ENCODE measurements at regions not wholly inside any gene's neighbourhood (a gene's known extent, or its start where the extent isn't known, plus 50 kb on each side); places are given as distances from the start of the nearest gene placed in this dataset.
"Not testable (repeated sequence)": the region's sequence is repeated elsewhere in the genome, so short reads cannot be mapped to it uniquely, and the experiment has no call there.

DNA sequence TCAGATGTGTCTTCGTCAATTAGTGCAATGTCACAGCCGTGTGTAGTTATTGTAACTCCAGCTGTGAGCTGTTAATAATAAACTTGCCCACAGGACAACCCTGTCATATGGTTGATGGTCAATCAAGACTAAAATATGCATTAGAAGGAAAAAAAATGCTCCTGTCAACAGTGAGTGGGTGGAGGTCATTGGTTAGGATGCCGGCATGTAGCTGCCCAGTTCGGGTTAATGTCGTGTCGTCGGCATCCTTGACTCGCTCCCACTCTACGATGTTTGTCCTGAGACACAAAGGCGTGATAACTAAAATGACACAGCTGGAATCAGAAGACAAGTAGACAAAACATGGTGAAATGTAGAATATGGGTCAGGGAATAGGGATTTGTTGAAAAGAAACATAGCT is 442.8 kb upstream of the NPVF start:
- no peak for DNase-seq (ENCODE audit: extremely low spot score, insufficient read length, low read depth)
- no peak for FAIRE-seq

DNA sequence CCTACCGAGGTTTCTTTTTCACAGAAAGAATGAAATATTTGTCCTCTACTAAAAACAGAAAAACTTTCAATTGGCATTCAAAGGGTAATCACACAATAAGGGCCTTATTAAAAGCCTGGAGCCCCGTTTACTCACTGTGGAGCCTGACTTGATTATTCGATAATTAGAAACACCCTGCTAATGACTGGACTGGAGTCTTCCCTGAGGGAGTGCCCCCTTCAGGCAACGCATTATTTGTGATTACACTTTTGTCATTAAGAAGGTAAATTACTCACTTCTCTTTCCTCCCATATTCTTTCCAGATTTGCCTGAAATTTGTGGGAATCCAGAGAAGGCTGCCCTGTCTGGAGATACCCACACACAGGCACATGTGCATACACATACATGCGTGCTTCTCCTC is 444.2 kb upstream of the NPVF start:
- FAIRE-seq, result no peak
- DNase-seq (ENCODE audit: extremely low spot score, insufficient read length, low read depth), result no peak

DNA sequence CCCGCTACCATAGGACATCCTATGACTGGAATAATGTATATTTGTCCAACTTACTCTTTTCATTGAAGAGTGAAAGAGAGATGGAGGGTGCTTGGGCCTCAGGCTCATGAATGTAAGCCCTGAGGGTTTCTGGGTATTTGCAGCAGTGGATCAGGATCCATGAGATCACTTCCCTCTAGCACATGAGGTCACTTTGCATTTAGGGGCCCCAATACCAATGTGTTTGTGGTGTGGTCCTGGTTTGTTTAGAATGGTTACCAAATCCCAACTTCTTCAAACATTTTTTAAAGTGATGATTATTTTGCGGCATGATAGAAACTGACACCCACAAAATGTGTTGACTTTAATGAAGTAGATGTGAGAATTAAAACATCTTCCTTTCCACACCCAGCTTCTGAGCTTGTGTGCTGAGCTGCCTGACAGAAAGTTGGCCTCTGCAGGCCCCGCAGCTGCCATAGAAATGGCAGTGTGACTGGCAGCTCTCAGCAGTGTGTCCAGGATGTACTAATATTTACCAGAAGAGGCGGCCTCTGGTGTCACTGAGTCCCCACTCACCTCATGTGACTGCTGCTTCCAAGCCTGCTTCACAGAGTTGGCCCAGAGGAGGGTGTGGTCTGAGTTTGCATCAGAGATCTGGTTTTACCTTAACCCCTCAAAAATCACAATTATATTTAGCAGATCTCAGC is 447.6 kb upstream of the NPVF start:
- FAIRE-seq, result no peak
- DNase-seq (ENCODE audit: extremely low spot score, insufficient read length, low read depth), result no peak

DNA sequence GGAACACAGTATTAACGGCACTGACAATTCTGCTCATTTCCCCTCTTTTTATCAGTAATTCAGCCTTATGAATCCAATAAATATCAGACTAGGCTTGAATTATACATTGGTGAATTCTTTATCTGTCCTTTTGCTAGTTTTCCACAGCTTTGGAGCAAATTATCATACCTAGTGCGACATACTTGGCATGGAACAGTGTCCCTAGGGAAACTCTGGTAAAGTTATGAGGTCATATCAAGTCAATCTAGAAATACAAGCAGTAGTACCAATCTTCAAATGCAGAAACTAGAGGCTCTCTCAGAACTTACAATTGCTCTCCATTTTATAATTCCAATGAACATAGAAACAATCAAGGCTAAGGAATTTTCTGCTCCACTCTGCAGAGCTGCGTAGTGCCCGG is 449.3 kb upstream of the NPVF start:
- FAIRE-seq, result no peak
- DNase-seq (ENCODE audit: extremely low spot score, insufficient read length, low read depth), result no peak

DNA sequence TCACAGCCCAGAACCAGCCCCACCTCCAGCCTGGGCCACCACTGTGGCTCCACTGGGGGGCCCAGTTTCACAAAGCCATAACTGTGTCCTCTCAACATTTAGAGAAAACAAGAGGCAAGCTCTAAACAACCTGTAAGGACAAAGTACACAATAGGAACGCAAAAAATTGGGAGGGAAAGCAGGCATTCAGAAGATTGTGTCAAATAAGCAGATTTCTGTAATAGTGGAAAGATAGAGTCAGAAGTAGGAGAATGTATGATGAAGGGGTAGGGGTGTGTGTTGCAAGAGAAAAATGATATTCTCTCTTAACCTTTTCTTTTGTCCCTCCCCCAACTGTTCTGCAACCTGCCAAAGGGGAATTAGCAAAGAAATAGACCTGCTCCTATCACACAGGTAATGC is 449.9 kb upstream of the NPVF start:
- FAIRE-seq, result no peak

DNA sequence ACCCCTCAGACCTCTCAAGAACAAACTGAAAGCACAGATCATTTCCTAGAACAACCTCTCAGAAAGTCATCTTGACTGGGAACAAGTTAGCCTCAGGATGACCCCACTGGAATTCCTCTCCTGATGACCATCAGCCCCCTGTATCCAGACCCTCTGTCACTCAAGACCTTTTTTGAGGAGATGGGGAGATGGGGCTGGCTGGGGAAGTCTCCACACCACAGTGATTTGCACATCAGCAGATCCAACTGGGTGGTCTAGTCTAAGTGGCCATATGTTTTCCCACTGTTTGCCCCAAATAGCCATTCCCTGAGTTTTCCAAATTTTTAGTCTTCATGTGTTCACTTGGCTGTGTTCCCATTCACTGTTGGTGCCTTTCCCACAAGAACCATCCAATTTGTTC is 452.4 kb upstream of the NPVF start:
- FAIRE-seq (no peak), DNase-seq (ENCODE audit: extremely low spot score, insufficient read length, low read depth) (no peak)

More for the DNA sequence above, 449.9 kb upstream of the NPVF start:
- no peak for DNase-seq (ENCODE audit: extremely low spot score, insufficient read length, low read depth)

DNA sequence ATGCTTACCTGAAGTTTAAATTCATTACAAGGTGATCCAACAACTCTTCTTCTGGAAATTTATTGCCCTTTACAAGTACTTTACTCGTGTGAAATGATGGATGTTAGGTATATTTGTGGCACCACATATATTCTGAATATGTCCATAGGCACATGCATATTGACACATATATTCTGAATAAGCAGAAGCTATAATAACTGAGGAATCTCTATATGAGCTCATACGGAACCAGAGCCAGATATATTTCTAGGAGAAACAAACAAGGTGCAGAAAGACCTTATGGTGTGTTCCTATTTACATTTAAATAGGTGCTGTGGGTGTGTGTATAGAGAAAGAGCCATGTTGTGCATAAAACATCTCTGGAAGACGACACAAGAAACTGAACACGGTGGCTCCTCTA is 456.1 kb upstream of the NPVF start:
- FAIRE-seq, result no peak
- DNase-seq (ENCODE audit: extremely low spot score, insufficient read length, low read depth), result no peak

DNA sequence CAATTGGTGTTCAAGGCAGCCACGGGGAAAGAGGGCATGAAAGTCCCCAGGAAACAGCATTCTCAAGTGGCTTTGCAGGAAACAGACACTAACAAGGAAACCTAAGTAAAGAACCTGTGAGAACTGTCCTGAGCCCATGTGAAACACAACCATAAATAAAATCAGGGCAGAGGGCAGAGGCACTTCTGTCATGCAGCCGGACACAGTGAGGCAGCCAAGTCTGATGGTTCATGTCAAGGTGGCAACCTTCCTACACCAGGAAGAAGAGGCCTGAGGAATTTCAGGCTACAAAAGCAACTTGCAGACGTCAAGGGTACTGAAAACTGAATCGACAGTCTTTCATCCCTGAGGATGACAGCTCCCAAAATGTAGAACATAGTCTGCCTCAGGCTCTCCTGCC is 458.2 kb upstream of the NPVF start:
- FAIRE-seq (no peak), DNase-seq (ENCODE audit: extremely low spot score, insufficient read length, low read depth) (no peak)

DNA sequence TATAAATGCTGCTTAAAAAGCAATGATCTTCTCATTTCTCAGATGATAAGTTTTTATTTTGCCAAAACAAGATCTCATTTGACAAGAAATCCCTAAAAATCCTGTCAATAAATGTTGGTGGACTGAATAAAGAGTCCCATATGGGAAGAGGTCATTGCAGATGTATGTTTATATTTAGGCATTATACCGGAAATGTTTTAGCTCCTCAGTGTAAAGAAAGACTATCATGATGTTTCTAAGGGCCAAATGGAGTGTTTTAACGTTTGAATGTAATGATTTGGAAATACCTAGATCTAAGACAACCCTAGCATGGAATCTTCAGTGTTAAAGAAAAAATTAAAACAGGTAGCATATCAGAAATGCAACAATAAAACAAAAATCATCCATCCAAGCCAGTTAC is 457.8 kb upstream of the NFE2L3 start:
- DNase-seq (ENCODE audit: extremely low spot score, insufficient read length, low read depth) (no peak), FAIRE-seq (no peak)

DNA sequence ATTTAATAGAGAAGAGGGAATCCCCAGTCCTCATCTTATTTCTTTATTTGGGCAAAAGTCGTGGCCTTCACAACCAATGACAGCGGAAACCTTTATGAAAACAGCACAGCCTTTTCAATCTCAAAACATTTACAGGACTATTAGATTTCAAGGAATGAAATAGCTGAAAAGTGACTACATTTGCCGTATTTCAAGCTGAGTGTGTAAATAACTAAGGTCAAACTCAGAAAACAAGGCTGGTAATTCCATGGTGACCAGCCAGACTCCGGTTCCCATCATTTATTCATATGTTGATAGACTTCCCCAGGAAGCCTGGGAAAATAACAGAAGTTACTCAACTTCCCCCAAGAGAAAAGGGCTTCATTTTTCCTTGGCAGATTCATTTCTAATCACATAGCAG is 457.3 kb upstream of the NFE2L3 start:
- FAIRE-seq, result no peak
- no peak for DNase-seq (ENCODE audit: extremely low spot score, insufficient read length, low read depth)

DNA sequence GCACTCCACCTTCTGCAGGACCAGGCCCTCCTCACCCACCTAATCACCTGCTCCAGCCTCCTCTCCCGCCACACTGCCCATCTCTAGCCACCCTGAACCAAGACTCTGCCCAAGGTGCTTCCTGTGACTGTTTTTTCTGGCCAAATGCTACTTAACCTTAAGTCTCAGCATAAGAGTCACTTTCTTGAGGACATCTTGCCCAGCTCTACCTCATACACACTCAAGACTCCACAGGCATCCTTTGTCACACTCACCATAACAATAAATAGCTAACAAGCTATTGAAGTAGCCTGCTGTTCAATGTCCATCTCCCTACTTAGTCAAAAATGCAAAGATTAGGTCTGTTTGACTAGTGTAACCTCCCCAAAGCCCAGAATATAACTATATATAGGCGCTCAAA is 455.4 kb upstream of the NFE2L3 start:
- DNase-seq (ENCODE audit: extremely low spot score, insufficient read length, low read depth) (no peak), FAIRE-seq (no peak)

DNA sequence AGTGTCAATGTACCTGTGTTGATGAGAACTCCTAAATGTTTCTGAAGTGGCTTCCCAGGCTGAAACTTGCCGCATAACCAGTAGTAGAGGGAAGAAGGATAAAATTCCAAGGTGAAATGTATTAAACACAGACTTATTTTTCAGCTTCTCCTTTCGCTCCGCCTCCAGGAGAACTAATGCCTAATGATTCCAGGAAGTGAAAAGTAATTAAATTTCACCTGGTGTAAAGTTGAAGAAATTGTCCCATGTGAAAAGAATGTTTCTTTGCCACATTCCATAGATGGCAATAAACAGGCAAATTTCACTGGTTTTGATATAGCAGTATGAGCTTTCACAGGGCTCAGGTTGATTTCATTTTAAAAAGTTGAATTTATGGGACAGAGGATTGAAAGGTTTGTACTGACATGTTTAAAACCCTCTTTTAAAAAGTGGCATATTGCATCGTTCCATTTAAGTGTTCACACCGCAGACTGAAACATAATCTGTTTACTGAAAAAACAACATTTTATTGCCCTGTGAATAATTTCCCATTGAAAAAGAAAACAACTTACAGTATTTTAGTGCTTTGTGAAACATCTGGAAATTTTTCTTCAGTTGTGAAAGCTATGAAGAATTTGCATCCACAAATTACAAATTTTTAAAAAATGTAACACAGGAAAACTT is 453.4 kb upstream of the NFE2L3 start:
- FAIRE-seq (no peak), DNase-seq (ENCODE audit: extremely low spot score, insufficient read length, low read depth) (no peak)

DNA sequence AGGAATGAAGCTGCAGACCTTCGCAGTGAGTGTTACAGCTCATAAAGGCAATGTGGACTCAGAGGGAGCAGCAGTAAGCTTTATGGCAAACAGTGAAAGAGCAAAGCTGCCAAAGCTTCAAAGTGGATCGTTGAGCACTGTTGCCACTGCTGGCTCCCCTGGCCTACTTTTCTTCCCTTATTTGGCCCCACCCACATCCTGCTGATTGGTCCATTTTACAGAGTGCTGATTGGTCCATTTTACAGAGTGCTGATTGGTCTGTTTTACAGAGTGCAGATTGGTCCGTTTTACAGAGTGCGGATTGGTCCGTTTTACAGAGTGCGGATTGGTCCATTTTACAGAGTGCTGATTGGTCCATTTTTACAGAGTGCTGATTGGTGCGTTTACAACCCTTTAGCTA is 451.9 kb upstream of the NFE2L3 start:
- not testable (repeated sequence) for FAIRE-seq; DNase-seq (ENCODE audit: extremely low spot score, insufficient read length, low read depth)

DNA sequence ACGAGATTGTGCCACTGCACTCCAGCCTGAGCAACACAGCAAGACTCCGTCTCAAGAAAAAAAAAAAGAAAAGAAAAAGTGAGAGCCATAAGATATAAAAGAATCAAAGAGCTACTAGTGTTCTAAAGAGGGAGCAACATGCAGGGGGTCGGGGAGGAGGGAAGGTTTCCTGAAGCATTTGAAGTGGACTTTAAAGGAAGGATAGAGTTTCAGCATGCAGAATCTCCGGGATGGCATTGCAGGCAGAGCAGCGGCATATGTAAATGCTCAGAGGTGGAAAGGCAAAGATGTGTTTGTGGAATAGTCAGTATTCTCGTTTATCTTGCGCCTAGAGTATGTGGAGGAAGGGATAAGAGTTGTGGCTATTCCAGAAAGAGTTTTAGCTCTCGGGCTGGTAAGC is 447.6 kb upstream of the NFE2L3 start:
- DNase-seq (ENCODE audit: extremely low spot score, insufficient read length, low read depth) (no peak), FAIRE-seq (no peak)

DNA sequence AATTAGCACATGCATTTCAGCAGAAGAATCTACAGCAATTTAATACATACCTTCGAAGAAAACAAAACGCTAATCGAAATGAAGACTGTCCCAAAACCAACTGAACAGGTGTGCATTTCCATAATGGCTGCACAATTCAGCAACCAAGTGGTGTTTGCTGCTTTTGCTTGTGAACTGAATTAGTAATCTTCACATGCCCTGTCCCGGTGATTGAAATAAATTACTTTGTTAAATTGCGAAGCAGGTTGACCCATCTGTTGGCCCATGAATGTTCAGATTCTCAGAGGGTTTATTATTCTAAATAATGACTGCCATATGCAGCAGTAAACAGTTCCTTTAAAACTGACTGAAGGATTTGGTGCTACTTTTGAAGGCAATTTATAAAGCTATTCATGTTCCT is 445.2 kb upstream of the NFE2L3 start:
- DNase-seq (ENCODE audit: extremely low spot score, insufficient read length, low read depth) (no peak), FAIRE-seq (no peak)

DNA sequence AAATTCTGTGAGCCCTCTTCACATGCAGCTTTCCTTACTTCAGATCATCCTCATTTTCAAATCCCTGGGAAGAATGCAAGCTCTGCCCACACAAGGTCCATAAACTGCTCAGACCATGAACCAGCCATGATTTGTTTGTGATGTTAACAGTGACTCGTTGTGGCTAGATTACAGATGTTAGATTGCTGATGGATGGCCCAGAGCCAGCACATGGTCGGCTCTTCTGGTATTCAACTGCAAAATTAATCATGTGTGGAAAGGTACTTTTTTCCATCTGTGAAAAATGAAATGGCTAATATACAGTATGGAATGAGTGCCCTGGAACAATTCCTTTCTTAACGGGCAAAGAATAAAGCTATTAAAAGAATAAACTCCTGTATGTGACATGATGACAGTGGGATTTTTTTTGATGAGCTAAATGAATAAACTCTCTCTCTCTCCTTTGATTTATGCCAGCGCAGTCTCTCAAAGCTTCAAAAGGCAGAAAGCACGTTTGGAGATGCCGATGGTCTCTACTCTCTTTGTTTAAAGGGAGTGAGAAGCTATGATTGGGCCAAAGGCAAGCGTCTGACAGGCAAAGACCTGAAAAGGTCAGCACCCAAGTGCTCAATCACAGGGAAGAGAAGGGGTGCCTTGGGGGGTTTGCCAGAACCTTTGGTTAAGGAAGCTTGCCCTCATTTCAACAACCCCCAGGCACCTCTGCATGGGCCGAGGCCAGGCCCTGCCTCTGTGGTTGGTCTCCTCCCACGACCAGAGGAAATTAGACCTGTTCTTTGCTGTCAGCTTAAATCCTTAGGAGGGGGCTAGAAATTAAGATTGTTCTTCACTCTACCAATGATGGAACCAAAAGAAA is 444.0 kb upstream of the NFE2L3 start:
- DNase-seq (ENCODE audit: extremely low spot score, insufficient read length, low read depth) (no peak), FAIRE-seq (no peak)

DNA sequence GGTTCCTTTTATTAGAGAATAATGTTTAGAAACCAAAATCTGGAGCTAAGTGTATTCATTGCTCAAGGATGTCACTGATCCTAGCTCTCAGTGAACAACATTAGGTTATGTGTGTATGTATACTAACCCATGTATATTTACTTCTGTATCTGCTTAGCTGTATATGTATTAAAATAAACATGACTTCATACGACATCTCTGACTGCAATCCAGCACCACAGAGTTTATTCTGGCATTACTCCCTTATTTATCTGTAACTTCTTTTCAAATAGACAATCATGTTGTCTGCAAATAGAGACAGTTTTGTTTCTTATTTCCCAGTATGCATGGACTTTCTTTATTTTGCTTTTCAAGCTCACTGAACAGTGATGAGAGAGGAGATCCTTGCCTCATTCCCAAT is 441.0 kb upstream of the NFE2L3 start:
- DNase-seq (ENCODE audit: extremely low spot score, insufficient read length, low read depth) (no peak), FAIRE-seq (no peak)

DNA sequence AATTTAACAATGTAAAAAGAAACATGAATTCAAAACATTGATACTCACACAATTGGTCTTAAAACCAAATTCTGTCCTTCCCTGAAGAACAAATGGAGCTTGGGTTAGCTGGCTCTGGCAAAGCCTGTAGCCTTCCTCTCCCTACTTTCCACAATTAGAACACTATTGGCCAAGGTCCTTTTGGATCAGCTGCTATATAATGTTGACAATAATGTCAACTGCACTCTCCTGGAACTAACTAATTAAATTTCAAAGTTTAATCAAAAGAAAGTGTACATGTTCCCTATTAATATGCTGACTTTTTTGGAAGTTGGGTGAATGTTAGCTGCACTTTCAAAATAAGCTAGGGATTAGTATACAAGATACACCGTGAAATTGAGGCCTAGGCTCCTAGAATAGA is 440.1 kb upstream of the NFE2L3 start:
- DNase-seq (ENCODE audit: extremely low spot score, insufficient read length, low read depth), result no peak
- FAIRE-seq, result no peak

DNA sequence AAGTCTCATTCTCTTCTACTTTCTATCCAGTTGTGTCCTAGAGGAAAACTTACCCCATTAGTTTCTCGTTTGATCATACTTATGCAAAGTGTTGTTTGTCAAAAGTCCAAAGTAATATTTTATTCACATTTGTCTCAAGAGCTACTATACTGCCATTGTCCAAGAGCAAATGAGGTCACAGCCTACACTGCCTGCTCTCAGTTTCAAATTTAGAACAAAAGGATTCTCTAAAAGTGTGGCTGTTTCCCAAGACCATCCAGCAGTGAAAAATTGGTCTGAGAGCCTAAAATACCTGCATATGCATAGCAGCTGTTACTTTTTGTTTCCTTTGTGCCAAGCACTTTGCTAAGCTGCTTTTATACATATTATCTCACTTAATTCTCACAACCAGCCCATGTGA is 439.5 kb upstream of the NFE2L3 start:
- DNase-seq (ENCODE audit: extremely low spot score, insufficient read length, low read depth) (no peak), FAIRE-seq (no peak)

DNA sequence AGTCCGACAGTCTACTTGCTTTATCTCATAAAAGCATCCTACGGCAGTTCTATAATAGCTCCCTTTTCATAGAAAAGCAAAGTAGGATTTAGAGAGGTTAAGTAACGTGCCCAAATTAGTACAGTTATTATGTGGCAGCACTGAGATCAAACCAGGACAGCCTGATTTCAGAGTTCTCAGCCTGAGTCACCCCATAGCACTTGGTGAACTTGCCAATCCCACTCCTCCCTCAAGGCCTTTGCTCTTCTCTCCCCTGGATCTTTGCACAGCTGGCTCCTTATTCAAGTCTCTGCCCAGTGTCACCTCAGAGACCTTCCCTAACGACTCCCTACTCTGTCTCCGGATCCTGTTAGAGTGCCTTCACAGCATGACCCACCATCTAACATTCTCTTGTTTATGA is 438.0 kb upstream of the NFE2L3 start:
- no peak for DNase-seq (ENCODE audit: extremely low spot score, insufficient read length, low read depth)
- FAIRE-seq, result no peak

DNA sequence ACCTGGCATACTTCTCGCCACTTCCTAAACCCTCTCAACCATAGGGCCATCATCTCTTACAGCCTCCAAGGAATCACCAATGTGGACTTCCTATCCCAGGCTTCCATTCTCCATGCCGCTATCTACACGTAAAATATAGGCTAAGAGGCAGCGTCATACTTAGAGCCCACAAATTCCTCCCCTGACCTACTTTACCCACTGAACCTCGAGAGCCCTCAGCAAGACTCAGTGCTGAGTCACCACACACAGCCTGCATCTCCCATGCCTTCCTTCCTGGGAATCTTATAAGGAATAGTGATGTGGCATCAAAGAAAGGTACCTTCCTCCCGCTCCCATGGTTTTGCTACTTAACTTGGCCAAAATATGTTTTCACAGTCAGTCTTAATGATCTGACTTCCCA is 435.6 kb upstream of the NFE2L3 start:
- FAIRE-seq (no peak), DNase-seq (ENCODE audit: extremely low spot score, insufficient read length, low read depth) (no peak)
